GM12872 (cell line): ENCODE measurements at regions not wholly inside any gene's neighbourhood (a gene's known extent, or its start where the extent isn't known, plus 50 kb on each side); places are given as distances from the start of the nearest gene placed in this dataset.

Experiments
- TF ChIP-seq, protein P1 (sequence below): IDR thresholded peaks from 3 replicates; pipeline ENCODE4 v1.5.1; 2011; ENCODE audit warnings: low read depth, mild to moderate bottlenecking, low read length, moderate library complexity; ENCODE audit not compliant: insufficient read depth

DNA sequence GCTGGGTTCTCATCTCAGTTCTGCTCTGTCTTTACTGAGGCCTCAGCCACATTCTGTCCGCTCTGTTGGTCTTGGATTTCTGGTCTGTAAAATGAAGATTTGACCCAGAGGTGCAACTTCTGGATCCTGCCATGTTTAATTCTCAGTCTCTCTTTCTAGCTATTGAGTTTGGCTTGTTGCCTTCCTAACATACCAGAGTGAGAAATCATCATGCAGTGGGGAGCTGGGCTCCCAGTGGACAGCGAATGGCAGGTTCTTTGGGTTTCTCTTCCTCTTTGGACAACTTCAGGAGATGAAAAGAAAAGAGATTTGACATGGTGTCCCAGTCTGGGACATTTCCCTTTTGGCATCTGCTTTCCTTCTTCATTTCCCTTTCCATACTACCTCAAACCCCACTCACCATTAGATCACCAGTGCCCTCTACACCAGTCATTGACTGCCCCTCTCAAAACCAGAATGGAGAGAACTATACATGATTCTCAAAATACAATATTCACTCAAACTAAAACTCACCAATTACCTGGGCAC, 334.7 kb downstream of the ACTL7B start:
- TF ChIP-seq, protein P1, sequence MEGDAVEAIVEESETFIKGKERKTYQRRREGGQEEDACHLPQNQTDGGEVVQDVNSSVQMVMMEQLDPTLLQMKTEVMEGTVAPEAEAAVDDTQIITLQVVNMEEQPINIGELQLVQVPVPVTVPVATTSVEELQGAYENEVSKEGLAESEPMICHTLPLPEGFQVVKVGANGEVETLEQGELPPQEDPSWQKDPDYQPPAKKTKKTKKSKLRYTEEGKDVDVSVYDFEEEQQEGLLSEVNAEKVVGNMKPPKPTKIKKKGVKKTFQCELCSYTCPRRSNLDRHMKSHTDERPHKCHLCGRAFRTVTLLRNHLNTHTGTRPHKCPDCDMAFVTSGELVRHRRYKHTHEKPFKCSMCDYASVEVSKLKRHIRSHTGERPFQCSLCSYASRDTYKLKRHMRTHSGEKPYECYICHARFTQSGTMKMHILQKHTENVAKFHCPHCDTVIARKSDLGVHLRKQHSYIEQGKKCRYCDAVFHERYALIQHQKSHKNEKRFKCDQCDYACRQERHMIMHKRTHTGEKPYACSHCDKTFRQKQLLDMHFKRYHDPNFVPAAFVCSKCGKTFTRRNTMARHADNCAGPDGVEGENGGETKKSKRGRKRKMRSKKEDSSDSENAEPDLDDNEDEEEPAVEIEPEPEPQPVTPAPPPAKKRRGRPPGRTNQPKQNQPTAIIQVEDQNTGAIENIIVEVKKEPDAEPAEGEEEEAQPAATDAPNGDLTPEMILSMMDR = no peak

DNA sequence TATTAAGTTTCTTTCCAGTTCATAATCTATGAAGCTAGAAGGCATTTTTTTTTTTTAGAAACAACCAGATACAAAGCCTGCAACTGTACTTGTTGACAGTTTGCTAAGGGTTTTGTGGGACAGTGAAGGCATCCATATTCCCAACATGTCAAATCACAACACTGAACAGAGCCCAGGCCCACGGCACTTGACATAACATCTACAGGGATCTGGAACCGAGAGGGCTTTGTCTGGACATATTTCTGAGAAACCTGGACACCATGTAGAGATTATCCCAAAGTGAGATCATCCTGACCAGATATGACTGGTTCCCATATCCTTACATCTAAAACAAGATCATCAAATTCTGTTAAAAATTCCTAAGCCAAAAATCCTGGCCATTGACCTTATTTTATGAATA, 336.3 kb downstream of the ACTL7B start:
- TF ChIP-seq, protein P1 = no peak

- TF ChIP-seq, protein P1 = no peak
These were observed 338.0 kb downstream of the ACTL7B start for GRCh38 chr9:108517651-108518365.

- TF ChIP-seq, protein P1 = no peak
These were observed 339.4 kb downstream of the ACTL7B start for GRCh38 chr9:108516391-108516790.

DNA sequence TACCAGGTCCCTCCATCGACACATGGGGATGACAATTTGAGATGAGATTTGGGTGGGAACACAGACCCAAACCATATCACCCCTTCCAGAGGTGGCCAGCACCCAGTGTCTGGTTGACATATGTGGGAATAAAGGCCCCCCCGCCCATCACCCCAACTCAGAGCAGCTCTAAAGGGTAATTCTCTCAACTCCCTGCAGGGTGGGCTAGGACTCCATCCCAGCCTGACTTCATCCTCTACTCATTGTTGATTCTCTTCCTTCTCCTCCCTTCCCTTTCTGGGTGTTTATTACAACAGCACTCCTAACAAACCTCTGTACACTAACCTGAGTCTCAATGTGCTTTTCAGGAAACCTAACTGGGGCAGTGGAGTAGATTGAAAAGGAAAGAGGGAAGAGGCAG, 339.9 kb downstream of the ACTL7B start:
- TF ChIP-seq, protein P1 = no peak

- TF ChIP-seq, protein P1 = no peak
These were observed 343.2 kb downstream of the ACTL7B start for GRCh38 chr9:108512426-108513173.

DNA sequence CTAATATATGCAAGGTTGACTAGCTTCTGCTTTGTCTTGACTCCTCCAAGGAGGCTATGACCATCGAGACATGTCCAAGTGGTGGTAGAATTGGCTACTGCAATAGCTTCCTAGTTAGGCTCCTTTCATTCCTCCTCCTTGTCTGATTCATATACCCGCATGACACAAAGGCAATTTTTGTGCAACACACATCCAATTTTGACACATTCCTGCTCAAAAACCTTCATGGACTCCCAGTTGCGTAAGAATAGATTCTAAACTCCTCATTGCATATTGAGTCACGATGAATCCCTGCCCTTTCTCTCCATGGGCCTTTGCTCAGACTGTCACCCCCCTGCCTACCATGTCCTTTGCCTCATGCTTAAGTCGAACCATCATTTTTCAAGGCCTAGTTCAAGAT, 344.5 kb downstream of the ACTL7B start:
- TF ChIP-seq, protein P1 = no peak
